Ascending aorta (tissue), 2 donors: ENCODE measurements at regions not wholly inside any gene's neighbourhood (a gene's known extent, or its start where the extent isn't known, plus 50 kb on each side); places are given as distances from the start of the nearest gene placed in this dataset.

Experiments used
- DNase-seq, 2 donors: peaks; one replicate each; pipeline ENCODE4 v3.0.0-alpha.2; 2019; ENCODE audit warnings: low spot score in 2 of 2
- H3K27ac ChIP-seq, 2 donors: fragments of 200-600 bp; sonication (generic); one replicate each; pipeline ENCODE4 v1.5.1; 2016 to 2017; ENCODE audit warnings: mild to moderate bottlenecking in 1 of 2
- H3K27me3 ChIP-seq: fragments of 200-600 bp; sonication (generic); one replicate; pipeline ENCODE4 v1.5.1; 2017
- H3K36me3 ChIP-seq, 2 donors: fragments of 200-600 bp; sonication (generic); one replicate each; pipeline ENCODE4 v1.5.1; 2016
- H3K4me1 ChIP-seq, 2 donors: fragments of 200-600 bp; sonication (generic); one replicate each; pipeline ENCODE4 v1.5.1; 2016 to 2017; ENCODE audit warnings: mild to moderate bottlenecking in 1 of 2
- H3K4me3 ChIP-seq, 2 donors: fragments of 200-600 bp; sonication (generic); one replicate each; pipeline ENCODE4 v1.5.1; 2016 to 2017; ENCODE audit warnings: mild to moderate bottlenecking in 1 of 2
- H3K9me3 ChIP-seq, 2 donors: fragments of 200-600 bp; sonication (generic); one replicate each; pipeline ENCODE4 v1.5.1; 2016
- intact Hi-C: fragments of 100-400 bp; cut with DNase I; formaldehyde crosslinking; loops from one replicate; pipeline ENCODE4 v1.15.1; 2023
- TF ChIP-seq, protein P1 (sequence below), 3 experiments: fragments of 200-600 bp in 2 of 3; fragments of 450-650 bp in 1 of 3; sonication (generic) in 2 of 3; IDR thresholded peaks; one replicate each; pipeline ENCODE4 v1.5.1; 2016 to 2019; ENCODE audit warnings: antibody characterized with exemption in 3 of 3, mild to moderate bottlenecking in 1 of 3, moderate library complexity in 1 of 3

DNA sequence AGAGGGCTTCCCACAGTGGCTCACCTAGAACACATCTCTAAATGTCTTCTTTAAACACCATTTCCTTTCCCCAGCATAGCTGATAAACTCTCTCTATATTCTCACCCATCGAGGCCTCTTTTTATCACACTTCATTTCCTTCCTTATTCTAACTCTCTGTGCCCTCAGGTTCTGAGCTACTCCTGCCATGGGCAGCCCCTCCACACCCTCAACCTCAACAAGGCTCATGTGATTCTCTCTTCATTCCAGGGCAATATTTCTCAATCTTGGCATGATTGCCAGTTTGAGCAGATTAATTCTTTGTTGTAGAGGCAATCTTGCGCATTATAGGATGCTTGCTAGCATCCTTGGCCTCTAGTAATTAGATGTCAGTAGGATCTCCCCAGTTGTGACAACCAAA is 999.1 kb downstream of the TSN start:
- intact Hi-C loops: no loop called here
- DNase-seq: no peak
- Histone ChIP-seq H3K9me3 (no peaks in the 10 kb centered on the region), H3K4me1 (no peaks in the 10 kb centered on the region), H3K27ac (no peak overlapping the region), H3K36me3 (no peaks in the 10 kb centered on the region), H3K4me3 (no peak overlapping the region), H3K27me3 (no peaks in the 10 kb centered on the region)
- TF ChIP-seq, protein P1, sequence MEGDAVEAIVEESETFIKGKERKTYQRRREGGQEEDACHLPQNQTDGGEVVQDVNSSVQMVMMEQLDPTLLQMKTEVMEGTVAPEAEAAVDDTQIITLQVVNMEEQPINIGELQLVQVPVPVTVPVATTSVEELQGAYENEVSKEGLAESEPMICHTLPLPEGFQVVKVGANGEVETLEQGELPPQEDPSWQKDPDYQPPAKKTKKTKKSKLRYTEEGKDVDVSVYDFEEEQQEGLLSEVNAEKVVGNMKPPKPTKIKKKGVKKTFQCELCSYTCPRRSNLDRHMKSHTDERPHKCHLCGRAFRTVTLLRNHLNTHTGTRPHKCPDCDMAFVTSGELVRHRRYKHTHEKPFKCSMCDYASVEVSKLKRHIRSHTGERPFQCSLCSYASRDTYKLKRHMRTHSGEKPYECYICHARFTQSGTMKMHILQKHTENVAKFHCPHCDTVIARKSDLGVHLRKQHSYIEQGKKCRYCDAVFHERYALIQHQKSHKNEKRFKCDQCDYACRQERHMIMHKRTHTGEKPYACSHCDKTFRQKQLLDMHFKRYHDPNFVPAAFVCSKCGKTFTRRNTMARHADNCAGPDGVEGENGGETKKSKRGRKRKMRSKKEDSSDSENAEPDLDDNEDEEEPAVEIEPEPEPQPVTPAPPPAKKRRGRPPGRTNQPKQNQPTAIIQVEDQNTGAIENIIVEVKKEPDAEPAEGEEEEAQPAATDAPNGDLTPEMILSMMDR (IDR thresholded peaks at IDR 0.05): no peak

DNA sequence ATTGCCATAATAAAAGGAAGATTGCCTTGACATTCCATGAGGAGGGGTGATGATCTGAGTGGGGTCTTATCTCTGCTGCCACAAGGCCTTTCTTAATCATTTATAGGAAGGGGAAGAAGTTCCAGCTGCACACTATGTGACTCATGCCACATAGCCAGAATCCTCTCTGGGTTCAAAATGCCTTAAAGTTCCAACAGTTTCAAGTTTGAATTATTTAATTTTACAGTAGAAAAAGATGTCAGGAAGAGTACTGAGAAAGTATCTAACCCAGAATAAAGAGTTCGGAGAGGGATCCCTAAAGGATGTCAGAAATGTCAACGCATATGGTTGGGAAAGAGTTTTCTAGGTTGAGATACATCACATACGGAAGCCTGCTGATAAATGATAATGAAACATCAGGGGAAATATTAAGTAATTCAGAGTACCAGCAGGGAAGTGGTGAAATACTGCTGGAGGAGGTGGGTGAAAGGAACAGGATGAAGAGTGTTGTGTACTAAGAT is 999.9 kb downstream of the TSN start:
- Histone ChIP-seq H3K4me3 (no peak overlapping the region), H3K27me3 (no peaks in the 10 kb centered on the region), H3K4me1 (no peaks in the 10 kb centered on the region), H3K9me3 (no peaks in the 10 kb centered on the region), H3K36me3 (no peaks in the 10 kb centered on the region), H3K27ac (no peak overlapping the region)
- no peak for DNase-seq
- intact Hi-C loops: no loop called here
- TF ChIP-seq, protein P1 (IDR thresholded peaks at IDR 0.05): no peak

DNA sequence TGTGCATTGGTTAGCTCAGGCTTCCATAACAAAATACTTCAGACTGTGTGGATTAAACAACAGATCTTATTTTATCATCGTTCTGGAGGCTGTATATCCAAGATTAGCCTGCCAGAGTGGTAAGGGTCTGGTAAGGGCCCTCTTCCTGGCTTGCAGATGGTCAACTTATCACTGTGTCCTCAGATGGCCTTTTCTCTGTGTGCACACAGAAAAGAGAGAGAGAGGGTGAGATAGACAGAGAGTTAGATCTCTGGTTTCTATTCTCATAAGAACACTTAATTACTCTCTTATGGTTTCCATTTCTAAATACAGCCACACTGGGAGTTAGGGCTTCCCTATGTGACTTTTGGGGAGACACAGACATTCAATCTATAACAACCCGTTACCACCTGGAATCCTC is 1003.5 kb downstream of the TSN start:
- intact Hi-C loops: no loop called here
- Histone ChIP-seq H3K36me3 (no peaks in the 10 kb centered on the region), H3K27ac (no peak overlapping the region), H3K27me3 (no peaks in the 10 kb centered on the region), H3K9me3 (no peaks in the 10 kb centered on the region), H3K4me3 (no peak overlapping the region), H3K4me1 (no peaks in the 10 kb centered on the region)
- DNase-seq: no peak
- TF ChIP-seq, protein P1 (IDR thresholded peaks at IDR 0.05): no peak

DNA sequence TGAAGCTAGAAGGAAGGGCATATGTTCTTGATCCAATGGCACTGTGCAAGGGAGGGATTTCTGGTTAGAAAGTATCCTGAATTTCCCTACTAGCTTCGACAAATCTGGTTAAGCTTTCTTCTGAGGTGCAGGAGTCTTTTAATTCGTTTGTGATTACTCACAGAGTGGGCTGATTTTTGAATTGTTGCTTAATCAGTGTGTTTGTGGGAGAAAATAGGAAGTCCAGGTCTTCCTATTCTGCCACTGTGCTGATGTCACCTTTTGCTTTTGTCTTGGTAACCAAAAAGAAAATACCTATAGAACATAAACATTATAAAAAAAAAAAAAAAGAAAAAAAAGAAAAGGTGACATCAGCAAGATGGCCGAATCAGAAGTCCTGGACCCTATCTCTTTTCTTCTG is 1008.6 kb downstream of the TSN start:
- no peak for DNase-seq
- TF ChIP-seq, protein P1 (IDR thresholded peaks at IDR 0.05): no peak
- Histone ChIP-seq H3K36me3 (no peaks in the 10 kb centered on the region), H3K27me3 (no peaks in the 10 kb centered on the region), H3K27ac (no peak overlapping the region), H3K4me1 (no peaks in the 10 kb centered on the region), H3K9me3 (no peaks in the 10 kb centered on the region), H3K4me3 (no peak overlapping the region)
- intact Hi-C loops: no loop called here

DNA sequence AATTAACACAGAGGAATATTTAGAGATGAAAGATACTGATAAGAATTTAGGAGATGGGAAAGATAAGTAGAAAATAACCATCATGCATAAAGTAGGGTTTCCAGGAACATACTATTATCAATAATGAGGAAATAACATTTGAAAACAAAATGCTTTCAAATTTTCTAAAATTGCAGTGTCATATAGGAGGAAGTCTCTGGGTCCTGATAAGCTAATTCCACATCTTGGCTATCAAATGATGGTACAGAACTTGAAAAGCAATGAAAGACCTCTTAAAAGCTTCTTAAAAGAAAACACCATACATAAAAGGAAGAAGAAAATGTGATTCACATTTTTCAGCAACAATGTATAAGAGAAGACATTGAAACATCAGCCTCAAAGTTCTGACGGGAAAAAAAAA is 1024.8 kb downstream of the TSN start:
- no peak overlapping the region for H3K4me3 ChIP-seq
- H3K27me3 ChIP-seq: no peaks in the 10 kb centered on the region
- no peak overlapping the region for H3K27ac ChIP-seq
- H3K9me3 ChIP-seq: no peaks in the 10 kb centered on the region
- TF ChIP-seq, protein P1 (IDR thresholded peaks at IDR 0.05): no peak
- no peaks in the 10 kb centered on the region for H3K4me1 ChIP-seq
- H3K36me3 ChIP-seq: no peaks in the 10 kb centered on the region
- no peak for DNase-seq
- intact Hi-C loops: no loop called here

DNA sequence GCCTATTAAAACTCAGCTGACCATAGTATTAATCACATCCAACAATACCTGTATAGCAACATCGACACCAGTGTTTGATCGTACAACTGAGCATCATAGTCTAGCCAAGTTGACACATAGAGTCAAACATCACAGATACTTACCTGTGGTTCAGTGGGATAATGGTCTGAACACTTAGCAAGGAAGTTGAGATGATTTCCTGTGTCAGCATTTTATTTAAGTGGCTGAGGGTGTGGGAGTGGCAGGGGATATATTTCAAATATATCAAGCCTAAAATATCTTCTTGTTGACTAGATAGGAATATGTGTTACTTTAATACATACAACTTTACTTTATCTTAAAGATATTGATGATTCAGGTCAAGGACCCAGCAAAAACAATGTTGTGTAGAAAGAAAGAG is 1038.6 kb downstream of the TSN start:
- Histone ChIP-seq H3K27me3 (no peaks in the 10 kb centered on the region), H3K27ac (no peak overlapping the region), H3K9me3 (no peaks in the 10 kb centered on the region), H3K4me1 (no peaks in the 10 kb centered on the region), H3K36me3 (no peaks in the 10 kb centered on the region), H3K4me3 (no peak overlapping the region)
- TF ChIP-seq, protein P1 (IDR thresholded peaks at IDR 0.05): no peak
- DNase-seq: no peak
- intact Hi-C loops: no loop called here
